Activated CD4-positive, CD25-positive, alpha-beta regulatory T cell treated with anti-CD3 and anti-CD28 coated beads, Interleukin-2, amount 50 U/mL, for 24 hours (primary cell): ENCODE measurements at regions not wholly inside any gene's neighbourhood (a gene's known extent, or its start where the extent isn't known, plus 50 kb on each side); places are given as distances from the start of the nearest gene placed in this dataset.
"Not testable (repeated sequence)": the region's sequence is repeated elsewhere in the genome, so short reads cannot be mapped to it uniquely, and the experiment has no call there.

Source experiments
- ATAC-seq, 2 donors: fragments of 150-1000 bp; cut with Tn5 transposase; one replicate each; pipeline ENCODE4 v1.10.0; 2021; ENCODE audit warnings: mild to moderate bottlenecking in 1 of 2, moderate library complexity in 1 of 2

DNA sequence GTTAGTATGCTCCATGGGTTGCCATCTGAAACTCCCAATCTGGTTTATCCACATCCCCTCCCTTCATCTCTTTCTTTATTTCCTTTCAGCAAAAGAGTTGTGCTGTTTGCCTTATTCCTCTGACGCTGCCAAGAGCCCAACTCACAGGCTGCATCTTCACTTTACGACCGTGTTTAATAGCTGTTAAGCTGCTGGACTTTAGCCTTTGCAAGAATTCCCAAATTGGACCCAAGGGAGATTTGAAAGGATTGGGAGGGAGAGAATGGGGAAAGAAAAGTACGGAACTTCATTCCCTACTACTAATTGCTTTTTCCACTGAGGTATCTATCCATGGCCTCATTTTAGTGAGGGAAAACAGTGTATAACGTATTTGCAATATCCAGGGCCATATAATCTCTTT lies 263.4 kb upstream of the MEIS1 start:
- no peak for ATAC-seq

DNA sequence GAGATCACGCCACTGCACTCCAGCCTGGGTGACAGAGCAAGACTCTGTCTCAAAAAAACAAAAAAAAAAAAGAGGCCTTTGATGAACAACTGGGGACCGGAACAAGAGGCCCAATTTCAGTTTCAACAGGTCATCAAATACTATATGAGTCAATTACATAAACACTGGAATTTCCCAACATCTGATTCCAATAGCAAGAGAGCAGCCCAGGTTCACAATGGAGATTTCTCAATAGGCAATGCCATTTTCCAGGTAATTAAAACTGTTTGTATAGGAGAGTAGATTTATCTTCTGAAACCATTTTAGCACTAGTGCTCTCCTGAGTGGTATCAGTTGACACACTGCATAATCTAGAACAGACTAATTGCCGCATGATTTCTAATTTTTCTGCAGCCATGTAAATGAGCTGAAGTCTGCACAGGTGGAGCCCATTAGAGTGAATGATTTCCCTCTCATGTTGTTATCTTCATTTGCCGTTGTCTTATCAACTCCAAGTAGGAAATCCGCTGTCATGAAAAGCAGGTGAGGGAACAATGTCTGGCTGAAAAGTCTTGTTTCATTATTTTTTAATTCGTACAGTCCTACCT lies 264.1 kb upstream of the MEIS1 start:
- ATAC-seq: no peak

DNA sequence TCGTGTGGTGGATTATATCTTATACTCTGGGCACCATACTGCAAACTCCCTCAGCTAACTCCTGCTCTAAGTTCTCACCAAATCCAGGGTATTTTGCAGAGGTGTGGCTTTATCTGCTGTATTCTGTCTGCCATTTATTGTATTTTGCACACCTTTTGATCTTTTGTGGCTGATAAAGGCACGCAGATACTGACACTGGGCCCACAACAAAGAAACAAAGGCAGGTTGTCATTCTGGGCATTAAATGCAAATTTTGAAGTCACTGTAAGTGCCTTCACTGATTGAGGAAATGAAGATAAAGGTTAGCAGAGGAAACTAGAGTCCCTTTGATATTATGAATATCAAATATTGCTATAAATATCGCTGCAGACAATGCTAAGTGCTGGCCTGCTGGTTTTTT lies 265.8 kb upstream of the MEIS1 start:
- ATAC-seq: no peak

DNA sequence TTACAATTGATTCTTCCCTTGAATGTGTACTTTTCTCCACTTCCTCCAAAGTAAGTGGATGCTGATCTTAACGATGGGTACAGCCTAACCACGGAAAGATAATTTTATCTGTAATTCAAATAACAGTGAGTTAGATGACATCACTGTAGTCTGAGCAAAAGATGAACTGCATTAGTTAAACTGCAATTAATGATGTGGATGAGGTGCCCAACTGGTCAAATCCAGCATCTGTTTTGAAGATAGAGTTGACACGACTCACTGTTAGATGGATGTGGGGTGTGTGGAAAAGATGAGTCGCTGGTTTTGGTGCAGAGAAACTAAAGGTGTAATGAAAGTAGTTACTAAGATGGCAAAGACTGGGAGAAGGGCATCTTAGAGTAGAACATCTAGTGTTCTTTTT lies 270.5 kb upstream of the MEIS1 start:
- ATAC-seq: no peak

DNA sequence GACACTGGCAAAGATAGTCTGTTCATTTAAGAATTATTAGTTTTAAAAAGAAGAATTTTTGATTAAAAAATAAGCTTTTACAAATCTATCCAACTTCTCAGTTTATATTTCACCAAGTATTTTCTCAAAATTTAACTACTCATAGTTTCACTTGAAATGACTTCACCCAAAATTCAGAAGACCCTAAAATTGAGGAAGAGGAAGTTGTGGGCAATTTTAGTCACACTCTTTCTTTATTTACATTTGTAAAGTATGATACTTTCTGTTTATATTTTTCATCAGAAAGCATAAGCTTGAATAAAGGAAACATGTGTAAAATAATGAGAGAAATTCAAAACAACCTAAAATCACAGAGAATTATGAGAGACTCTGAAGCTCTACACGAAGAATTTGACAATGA lies 278.8 kb upstream of the MEIS1 start:
- ATAC-seq: no peak

DNA sequence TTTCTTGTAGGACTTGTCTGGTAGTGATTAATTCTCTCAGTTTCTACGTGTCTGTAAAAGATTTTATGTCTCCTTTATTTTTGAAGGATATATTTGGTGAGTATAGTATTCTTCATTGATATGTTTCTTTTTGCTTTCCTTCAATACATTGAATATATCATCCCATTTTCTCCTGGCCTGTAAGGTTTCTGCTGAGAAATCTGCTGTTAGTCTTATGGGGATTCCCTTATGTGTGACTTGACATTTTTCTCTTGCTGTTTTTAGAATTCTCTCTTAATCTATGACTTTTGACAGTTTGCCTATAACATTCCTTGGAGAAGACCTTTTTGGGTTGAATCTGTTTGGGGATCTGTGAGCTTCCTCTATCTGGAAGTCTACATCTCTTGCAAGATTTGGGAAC lies 281.0 kb upstream of the MEIS1 start:
- ATAC-seq: no peak

DNA sequence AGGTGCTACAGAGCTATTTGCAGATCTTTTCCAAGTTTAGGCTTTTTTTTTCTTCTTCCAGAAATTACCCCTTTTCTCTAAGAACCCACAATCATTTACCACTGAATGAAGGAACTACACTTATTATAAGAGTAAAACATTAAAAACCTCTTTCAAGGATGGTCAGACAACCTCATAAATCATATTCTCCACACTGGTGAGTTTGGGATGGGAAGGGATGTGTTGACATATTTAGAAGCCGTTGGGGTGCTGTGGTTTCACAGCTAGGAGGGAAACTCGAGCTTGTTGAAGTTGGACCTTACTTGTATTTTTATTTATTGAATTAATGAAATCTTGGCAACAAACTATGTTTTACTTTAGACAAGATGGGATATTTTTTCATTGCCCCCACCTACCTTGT lies 289.4 kb upstream of the MEIS1 start:
- ATAC-seq: no peak

DNA sequence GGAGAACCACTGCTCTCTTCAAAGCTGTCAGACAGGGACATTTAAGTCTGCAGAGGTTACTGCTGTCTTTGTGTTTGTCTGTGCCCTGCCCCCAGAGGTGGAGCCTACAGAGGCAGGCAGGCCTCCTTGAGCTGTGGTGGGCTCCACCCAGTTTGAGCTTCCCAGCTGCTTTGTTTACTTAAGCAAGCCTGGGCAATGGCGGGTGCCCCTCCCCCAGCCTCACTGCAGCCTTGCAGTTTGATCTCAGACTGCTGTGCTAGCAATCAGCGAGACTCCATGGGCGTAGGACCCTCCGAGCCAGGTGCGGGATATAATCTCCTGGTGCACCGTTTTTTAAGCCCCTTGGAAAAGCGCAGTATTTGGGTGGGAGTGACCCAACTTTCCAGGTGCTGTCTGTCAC lies 290.6 kb upstream of the MEIS1 start:
- not testable (repeated sequence) for ATAC-seq

DNA sequence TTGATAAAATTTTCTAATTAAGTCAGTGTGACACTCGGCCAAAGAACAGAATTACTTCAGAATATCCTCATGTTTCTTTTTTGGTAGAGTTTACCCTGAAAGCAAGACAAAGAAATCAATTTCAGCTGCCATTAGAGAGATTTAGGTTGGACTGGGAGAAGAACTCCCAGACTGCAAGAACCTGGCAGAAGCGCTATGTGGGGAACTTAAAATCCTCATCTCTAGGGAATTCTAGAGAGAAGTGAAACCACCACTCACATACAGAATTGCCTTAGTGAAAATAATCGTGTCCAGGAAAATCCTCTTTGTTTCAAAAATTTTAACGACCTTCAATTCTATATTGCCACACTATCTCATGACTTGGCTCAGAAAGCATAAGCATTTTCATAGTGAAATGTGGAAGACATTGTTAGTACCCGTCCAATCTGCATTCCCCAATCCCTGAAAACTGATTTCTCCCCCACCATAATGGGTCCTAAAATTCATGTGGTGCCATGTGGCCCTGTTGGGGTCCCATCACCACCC lies 297.3 kb upstream of the MEIS1 start:
- no peak for ATAC-seq

DNA sequence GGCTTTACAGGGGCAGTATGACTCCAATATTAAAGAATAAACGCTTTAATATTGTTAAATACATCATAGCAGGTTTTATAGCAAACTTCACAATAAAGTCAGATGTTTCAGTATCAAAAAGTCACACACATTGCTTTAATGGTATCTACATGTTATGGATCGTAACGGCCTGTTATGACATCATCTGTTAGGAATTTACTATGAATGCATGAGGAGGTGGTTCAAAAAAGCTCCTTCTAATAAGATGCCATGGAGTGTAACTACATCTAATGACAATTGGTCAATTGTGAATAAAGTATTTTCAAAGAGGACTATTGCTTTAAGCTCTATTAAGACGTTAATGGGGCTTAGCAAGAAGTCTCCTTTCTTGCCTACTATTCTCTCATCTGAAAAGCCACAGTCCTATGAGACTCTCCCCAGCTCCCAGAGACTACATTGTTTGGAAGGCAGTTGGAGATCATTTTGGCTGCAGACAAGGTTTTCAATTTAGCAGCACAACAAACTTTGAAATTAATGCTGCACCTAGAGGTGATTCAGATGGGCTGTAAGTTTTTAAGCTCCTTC lies 300.7 kb upstream of the MEIS1 start:
- ATAC-seq: no peak

DNA sequence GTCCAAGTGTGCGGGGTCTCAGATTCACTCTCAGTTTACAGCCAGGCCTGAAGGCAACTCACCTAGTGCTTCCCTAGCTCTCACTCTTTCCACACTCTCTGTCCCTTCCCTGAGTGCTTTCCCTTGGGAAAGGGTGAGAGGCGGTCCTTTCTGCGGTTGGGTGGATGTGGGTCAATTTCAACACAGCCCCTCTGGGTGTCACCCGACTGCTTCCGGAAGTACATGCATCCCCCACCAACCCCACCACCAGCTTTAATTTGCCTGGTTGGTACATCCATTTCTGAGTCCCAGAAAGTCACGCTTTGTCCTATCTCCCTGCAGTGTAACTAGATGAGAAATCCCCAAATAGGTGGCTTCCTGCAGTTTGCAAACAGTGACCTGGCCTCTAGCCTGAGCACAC lies 307.3 kb upstream of the MEIS1 start:
- no peak for ATAC-seq

DNA sequence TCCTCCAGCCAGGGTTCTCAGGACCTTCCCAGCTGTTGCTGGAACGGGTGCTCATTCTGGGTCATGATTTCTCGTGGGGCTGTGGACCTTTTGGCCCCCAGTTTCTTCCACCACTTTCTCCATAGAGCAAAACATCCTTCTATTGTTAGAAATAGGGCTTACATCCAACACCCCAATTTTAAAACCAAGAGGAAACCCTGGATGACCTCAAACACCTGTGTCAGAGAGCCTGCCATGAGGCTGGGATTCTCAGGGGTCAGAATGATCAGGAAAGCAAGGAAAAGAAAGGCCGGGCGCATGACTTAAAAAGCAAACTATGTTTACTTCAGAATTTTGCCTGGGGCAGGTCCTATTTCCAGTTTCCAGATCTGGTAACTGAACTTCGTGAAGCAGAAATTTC lies 307.9 kb upstream of the MEIS1 start:
- ATAC-seq: no peak

DNA sequence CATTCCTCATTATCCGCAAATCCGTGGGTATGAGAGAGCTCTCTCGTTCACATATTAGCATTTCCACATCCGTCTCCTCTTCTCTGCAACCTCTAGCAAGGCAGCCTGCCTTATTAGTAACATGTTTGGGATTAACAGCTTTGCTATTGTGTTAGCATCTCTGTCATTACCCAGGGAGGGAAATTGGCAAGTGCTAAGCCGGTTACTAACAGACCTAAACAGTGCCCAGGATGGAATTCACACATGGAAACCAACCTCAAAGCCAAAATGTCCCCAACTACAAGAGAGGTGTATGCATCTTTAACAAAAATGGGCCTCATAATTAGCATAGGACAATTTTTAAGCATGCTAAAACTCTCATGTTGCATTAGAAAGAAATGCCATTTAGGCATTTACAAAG lies 309.0 kb upstream of the MEIS1 start:
- ATAC-seq: no peak

DNA sequence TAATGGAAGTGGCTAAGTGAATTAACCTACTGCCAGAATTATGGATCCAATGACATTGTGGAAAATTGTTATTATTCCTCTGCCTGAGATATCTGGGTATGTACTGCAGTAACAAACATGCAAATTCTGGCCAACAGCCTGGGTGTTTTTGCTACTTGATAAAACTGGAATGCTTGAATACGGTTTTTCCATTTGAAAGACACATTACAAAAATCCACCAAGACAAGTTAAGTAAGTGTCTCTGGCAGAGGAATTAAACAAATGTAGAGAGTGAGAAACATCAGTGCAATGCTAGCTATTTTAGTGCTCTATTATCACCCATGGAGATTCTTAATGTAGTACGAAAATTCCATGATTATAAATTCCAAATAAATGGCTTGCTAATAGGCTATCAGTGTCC lies 312.4 kb upstream of the MEIS1 start:
- ATAC-seq: no peak

DNA sequence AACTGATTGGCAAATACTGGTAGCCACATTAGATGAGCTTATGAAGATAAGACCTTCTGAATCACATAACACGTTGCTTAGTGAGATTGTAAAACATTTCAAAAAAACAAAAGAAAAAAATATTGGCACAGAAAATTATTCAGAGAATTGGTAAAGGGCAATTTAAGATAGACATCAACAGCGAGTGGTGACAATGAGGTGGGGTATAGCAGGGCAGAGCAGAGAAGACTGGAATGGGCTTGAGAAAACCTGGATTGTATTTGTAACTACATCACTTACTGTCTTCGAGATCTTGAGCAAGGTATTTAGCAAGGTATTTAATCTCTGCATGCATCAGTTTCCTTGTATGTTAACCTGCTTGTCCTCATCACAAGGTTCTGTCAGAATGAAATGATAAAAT lies 313.0 kb upstream of the MEIS1 start:
- ATAC-seq: no peak

DNA sequence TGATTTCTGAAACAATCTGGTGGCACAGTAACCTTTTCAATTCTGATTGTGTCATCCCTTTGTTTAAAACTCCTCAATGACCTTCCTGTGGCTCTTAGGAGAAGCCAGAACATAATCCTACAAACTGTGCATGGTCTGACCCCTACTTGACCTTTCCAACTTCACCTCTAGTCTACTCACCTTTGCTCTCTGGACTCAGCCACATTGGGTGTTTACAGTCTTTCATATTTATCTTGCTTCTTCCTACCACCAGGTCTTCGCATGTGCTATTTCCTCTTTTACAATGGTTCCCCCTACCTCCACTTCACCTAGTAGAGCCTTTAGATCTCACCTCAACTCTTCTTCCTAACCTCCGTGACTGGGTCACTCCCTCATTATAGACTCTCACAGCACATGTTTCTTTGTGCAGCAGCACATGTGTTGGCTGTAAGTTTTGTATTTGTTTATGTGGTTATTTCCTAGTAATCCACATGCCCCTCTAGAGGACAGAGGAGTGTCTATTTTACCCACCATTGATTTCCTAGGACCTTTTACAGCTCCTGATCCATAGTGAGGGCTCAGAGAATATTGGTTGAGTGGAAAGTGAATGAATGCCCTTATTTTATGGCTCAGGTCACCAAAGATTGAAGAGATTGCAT lies 320.8 kb upstream of the MEIS1 start:
- no peak for ATAC-seq

DNA sequence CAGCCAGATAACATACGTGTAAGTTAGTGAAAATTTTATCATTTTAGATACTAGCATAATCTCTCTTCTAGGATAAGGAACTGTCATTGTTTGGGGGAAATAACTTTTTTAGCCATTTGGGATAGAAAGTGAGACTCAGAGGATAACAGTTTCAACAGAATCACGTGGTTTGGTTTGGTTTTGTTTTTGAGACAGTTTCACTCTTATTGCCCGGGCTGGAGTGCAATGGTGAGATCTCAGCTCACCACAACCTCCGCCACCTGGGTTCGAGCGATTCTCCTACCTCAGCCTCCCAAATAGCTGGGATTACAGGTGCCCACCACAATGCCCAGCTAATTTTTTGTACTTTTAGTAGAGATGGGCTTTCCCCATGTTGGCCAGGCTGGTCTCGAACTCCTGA lies 323.2 kb upstream of the MEIS1 start:
- ATAC-seq: no peak

DNA sequence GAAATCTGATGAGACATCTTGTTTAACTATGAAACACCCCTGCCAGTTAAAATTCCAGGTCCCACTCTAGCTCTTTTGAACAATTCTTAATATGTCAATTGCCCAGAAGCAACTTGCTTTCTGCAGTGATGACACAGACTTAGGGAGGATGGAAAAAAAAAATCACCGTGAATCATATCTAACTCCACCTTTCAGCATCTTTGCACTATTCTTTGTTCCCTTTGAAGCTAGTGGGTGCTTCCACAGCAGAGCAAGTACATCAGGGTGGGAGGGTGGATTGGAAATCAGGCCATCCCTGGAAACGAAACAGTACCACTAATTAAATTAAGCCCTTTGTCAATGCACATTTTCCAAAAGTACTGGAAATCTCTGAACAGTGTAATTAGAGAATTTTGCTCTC lies 324.3 kb upstream of the MEIS1 start:
- ATAC-seq: no peak

DNA sequence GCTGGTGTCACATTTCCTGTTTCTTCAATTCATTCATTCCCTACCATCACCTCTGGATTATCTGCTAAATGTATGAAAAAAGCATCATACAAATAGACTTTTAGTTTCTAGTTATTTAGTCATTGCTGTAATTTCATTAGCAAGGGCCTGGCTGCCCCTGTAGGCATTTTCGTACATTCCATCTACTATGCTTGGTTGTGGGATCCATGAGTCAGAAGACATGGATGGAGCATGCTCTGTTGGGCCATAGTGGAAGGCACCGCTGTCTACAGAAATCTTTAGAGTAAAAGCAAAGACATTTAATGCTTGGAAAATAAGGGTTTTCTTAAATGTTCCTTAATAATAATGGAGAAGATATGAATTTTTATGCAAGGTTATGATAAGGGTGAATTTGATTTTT lies 324.8 kb upstream of the MEIS1 start:
- no peak for ATAC-seq

DNA sequence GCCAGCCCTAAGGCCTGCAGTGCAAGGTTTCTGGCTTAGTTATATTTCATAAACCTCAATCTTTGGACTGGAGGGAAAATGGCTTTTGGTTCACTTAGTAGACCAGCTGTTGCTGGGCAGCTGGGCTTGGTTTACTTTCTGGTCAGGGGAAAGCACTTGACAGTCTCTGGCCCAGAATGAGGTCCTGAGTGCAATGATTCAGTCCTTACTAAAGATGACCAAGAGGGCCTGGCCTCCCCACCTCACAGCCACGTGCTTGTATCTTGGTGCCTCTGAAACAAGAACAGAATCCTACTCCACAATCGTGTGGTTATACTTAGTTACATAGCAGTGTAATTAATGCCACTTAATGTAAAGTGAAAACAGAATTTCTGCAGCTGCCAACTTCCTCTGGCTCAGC lies 325.5 kb upstream of the MEIS1 start:
- ATAC-seq: no peak

DNA sequence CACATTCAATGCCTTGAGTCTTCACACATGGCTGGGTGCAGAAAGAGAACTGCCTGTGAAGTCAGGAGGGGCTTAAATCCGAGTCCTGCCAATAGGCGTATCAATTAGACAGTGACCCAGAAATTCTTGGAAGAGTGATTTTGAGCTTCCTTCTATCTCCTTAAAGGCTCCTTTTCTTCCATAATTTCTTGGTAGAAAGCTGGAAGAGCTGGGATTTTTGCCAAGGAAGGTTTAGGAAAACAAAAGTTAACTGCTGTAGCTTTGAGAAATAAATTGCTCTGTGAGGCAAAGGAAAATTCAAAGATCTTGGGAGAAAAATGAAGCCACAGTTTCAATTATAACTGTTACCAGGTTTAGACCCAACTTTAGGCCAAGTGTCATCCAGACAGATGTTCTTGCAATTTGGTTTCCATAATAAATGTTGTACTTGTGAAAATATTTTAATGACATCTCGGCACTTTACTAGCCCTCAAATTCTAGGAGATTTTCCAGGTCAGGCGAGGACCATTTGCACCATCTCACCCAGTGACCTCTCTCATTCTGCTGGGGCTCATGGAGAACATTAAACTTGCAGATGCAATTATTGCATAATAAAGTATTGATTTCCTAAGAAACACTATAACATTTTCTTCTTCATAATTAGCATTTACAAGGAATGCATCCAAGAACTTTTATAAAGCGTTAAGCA lies 329.7 kb upstream of the MEIS1 start:
- ATAC-seq: no peak

DNA sequence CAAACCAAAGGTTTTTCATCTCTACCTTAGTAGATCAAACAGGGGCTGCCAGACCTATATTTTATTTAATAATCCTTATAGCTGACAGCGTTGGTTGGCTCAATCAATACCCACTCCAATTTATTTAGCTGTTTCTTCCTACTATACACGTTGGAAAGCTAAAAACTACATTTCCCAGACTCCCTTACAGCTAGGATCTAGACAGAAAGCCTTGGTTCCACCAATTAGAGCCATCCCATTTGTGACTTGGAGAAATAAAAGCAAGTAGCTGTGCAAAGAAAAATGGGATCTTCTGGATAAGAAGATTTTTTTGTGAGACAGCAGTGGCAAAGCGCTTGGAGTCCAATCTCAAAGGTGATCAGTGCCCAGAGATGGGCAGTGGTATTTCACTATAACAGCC lies 331.3 kb upstream of the MEIS1 start:
- ATAC-seq: no peak

DNA sequence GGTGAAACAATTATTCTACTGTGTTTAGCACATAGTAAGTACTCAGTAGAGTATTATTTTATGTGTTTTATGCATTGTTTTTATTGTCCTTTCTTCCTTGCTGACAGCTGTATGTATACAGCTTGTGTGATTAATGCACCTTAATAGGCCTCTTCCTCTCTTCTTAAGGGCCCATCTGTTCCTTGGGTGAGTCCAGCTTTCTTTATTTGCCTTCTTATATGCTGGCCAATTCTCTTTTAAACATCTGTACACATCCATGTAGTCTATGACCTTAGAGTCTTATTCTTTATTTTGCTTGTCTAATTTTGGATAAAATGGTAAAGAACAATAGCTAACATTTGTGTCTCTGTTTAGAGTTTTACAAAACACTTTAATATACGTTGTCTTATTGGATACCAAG lies 333.7 kb upstream of the MEIS1 start:
- ATAC-seq: no peak

DNA sequence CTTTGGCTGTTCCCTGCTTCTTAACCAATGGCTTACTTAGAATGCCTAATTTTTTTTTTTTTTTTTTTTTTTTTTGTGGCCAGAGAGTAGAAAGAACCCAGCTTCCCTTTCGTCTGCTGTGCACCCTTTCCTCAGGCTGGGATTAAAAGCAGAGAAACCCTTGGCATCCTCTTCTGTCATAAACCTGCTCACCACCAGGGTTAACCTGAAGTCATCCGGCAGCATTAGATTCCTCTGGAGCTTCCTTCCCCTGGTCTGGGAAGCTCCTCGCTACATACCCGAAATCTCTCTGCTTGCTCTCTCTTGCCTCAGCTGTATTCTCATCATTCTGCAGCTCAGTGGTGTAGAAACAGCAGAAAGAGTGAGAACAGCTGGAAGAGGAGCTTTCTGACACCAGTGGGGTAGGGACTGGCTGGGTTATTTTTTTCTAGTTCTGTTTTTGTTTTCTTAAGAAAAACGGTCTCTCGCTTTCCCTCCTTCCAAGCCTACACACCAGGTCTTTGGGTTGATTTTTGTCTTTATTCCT lies 339.0 kb upstream of the MEIS1 start:
- no peak for ATAC-seq
